ENCODE measurements at regions not wholly inside any gene's neighbourhood (a gene's known extent, or its start where the extent isn't known, plus 50 kb on each side); places are given as distances from the start of the nearest gene placed in this dataset.

DNA sequence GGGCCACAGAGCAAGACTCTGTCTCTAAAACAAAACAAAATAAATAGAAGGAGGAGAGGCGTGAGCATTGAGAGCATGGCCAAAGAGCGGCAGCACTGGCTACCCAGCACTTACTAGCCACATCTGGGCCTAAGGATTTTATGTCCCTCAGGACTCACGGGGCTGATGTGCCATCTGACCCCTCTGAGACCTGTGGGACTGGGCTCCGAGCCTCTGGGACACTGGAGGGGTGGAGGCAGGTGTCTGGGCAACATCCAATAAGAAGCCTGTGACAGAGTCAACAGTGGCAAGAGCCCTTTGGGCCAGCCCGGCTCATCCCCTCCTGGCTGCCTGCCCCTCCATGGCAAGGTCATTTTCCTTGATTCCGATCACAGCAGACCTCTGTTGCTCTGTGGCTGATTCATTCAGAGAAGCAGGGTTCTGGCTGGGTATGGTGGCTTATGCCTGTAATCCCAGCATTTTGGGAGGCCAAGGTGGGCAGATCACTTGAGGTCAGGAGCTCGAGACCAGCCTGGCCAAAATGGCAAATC is 60.7 kb downstream of the RRM2 start:
- DNase-seq (ENCODE audit: low read depth), result no peak
- TF ChIP-seq, protein P1, sequence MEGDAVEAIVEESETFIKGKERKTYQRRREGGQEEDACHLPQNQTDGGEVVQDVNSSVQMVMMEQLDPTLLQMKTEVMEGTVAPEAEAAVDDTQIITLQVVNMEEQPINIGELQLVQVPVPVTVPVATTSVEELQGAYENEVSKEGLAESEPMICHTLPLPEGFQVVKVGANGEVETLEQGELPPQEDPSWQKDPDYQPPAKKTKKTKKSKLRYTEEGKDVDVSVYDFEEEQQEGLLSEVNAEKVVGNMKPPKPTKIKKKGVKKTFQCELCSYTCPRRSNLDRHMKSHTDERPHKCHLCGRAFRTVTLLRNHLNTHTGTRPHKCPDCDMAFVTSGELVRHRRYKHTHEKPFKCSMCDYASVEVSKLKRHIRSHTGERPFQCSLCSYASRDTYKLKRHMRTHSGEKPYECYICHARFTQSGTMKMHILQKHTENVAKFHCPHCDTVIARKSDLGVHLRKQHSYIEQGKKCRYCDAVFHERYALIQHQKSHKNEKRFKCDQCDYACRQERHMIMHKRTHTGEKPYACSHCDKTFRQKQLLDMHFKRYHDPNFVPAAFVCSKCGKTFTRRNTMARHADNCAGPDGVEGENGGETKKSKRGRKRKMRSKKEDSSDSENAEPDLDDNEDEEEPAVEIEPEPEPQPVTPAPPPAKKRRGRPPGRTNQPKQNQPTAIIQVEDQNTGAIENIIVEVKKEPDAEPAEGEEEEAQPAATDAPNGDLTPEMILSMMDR (IDR thresholded peaks at IDR 0.05; ENCODE audit: control insufficient read depth, extremely low read depth, insufficient read depth), result no peak
- no peak overlapping the region for H3K4me3 ChIP-seq (ENCODE audit: low read depth, low read length)

DNA sequence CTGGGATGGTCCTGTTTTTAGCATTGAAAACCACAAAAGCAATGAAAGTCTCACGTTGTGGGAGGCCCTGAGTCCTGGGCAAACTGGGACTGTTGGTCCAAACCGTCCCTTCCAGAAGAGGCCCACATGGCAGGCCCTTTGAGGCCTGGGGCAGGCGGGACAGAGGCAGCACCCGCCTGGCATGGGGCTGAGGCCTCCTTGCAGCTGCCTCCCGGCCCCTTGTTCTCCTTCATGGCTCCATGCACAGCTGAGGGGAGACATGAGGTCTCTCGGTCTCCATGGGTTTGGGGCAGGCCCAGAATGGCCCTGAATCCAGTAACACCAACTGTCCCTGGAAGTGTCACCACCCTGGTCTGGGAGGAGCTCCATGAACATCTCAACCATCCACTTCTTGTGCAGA is 61.9 kb downstream of the RRM2 start:
- TF ChIP-seq, protein P1 (IDR thresholded peaks at IDR 0.05; ENCODE audit: control insufficient read depth, extremely low read depth, insufficient read depth), result no peak
- no peak for DNase-seq (ENCODE audit: low read depth)
- no peak overlapping the region for H3K4me3 ChIP-seq (ENCODE audit: low read depth, low read length)

DNA sequence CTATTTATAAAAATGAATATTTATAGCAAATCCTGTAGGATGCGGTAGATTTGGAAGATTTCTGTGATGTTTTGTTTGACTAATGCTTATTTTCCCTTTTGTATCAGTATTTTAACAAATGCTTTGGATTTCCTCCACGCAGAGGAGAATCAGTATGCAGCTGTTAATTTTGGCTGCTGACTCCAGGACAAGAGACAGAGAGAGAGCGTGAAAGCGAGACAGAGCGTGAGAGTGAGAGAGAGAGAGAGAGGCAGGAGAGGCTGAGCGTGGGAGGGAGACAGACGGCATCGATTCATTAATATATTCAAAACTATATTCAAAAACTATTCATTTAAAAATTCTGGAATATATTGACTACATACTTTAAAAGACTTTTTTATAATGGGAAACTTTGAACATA is 62.5 kb downstream of the RRM2 start:
- H3K4me3 ChIP-seq (ENCODE audit: low read depth, low read length), result no peak overlapping the region
- DNase-seq (ENCODE audit: low read depth), result no peak
- TF ChIP-seq, protein P1 (IDR thresholded peaks at IDR 0.05; ENCODE audit: control insufficient read depth, extremely low read depth, insufficient read depth), result no peak

DNA sequence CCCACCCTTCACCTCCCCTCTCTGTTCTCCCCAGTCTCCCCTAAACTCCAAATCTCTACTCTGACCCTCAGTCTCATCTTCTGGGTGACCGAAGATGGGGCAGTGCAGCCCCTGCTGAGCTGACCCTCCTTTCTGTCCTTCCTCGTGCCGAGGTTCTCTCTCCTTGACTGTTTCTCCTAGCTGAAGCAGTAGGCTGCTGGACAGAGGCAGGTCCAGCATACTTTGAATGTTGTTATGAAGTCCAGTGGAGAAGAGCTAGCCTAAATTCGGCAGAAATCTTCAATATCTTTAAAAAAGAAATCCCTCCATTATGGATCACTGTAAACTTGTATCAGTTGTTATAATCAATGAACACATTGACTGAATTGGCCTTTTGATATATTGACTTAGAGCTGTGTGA is 63.2 kb downstream of the RRM2 start:
- no peak for DNase-seq (ENCODE audit: low read depth)
- no peak overlapping the region for H3K4me3 ChIP-seq (ENCODE audit: low read depth, low read length)
- TF ChIP-seq, protein P1 (IDR thresholded peaks at IDR 0.05; ENCODE audit: control insufficient read depth, extremely low read depth, insufficient read depth), result no peak

DNA sequence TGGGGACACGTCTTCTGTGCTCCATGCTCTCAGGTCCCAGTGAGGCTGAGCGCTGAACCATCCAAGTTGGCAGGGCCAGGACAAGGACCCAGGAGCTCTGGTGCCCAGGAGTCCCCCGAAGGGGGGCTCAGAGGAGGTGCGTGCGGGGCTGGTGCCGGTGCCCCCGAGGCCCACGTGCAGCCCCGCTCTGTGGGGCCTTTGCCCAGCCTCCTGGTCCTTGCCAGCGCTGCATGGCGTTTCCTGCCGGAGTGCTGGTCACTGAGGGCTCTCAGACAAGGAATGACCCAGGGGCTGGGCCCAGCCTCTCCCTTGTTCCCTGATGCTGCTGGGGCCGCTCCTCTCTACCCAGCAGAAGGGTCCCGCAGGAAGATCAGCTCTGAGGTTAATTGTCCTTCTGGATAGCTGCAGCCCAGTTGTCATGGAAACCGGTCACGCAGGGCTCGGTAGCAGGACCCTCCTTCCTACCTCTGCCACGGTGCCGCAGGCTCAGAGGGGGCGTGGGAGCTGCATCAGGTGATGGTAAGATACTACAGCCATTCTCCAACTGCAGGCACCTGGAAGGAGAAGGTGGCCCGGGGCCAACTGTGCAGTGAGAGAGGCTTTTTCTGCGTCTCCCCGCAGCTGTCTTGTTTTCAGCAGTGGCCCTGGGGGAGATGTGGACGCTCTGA is 64.5 kb downstream of the RRM2 start:
- no peak overlapping the region for H3K4me3 ChIP-seq (ENCODE audit: low read depth, low read length)
- DNase-seq (ENCODE audit: low read depth), result no peak
- TF ChIP-seq, protein P1 (IDR thresholded peaks at IDR 0.05; ENCODE audit: control insufficient read depth, extremely low read depth, insufficient read depth), result no peak

DNA sequence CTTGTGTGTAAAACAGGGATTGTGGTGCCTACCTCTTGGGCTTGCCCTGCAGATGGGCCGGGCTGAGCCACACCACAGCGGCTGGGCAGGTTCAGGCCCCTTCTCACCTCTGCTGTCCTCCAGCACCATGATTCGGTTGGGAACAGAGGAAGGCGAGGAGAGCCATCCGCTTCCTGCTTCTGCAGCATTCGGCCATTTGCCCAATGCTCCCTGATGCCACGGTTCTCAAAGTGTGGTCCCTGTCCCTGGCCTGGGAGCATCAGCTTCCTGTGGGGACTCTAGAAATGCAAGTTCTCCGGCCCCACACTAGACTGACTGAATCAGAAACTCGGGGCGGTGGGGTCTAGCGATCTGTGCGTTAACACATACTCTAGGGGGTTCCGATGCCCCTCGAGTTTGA is 65.1 kb downstream of the RRM2 start:
- TF ChIP-seq, protein P1 (IDR thresholded peaks at IDR 0.05; ENCODE audit: control insufficient read depth, extremely low read depth, insufficient read depth), result no peak
- H3K4me3 ChIP-seq (ENCODE audit: low read depth, low read length), result no peak overlapping the region
- DNase-seq (ENCODE audit: low read depth), result no peak

DNA sequence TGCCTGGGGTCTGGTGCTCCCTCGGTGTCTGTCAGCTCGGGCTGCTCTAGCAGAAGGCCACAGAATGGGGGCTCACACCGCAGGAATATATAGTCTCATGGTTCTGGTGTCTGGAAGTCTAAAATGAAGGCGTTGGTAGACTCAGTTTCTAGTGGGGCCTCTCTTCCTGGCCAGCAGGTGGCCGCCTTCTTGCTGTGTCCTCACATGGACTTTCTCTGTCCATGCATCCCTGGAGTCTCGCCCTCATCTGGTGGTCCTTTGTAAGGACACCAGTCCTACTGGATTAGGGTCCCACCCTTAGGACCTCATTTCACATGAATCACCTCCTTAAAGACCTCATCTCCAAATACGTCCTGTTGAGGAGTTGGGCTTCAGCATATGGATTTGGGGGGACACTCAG is 65.7 kb downstream of the RRM2 start:
- no peak overlapping the region for H3K4me3 ChIP-seq (ENCODE audit: low read depth, low read length)
- TF ChIP-seq, protein P1 (IDR thresholded peaks at IDR 0.05; ENCODE audit: control insufficient read depth, extremely low read depth, insufficient read depth), result peak; percentile 35
- DNase-seq (ENCODE audit: low read depth), result no peak

Measured in LNCaP clone FGC (cell line).